AG08395 (cell line): ENCODE measurements at regions not wholly inside any gene's neighbourhood (a gene's known extent, or its start where the extent isn't known, plus 50 kb on each side); places are given as distances from the start of the nearest gene placed in this dataset.
"Not testable (repeated sequence)": the region's sequence is repeated elsewhere in the genome, so short reads cannot be mapped to it uniquely, and the experiment has no call there.

ENCODE experiments used
- DNase-seq: peaks from one replicate; pipeline ENCODE4 v3.0.0; 2012; ENCODE audit warnings: mixed read lengths, low spot score

DNA sequence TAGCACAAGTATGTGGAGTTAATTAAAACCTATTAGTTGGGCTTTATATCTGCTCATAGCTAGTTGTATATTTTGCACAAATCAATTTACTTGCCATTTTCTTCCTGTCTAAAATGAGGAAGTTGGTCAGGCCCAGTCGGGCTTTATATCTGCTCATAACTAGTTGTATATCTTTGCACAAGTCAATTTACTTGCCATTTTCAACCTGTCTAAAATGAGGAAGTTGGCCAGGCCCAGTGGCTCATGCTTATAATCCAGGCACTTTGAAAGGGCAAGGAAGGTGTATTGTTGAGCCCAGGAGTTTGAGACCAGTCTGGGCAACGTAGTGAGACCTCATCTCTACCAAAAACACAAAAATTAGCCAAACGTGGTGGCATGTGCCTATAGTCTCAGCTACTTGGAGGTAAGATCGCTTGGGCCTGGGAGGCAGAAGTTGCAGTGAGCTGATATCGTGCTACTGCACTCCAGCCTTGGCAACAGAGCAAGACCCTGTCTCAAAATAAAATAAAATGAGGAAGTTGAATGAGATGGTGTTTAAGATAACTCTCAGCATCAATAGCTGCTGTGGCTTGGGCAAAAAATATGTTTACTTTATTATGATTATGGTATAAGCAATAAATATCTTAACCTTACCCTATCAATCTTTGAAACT lies 1558.6 kb upstream of the RAG2 start:
- DNase-seq = no peak

DNA sequence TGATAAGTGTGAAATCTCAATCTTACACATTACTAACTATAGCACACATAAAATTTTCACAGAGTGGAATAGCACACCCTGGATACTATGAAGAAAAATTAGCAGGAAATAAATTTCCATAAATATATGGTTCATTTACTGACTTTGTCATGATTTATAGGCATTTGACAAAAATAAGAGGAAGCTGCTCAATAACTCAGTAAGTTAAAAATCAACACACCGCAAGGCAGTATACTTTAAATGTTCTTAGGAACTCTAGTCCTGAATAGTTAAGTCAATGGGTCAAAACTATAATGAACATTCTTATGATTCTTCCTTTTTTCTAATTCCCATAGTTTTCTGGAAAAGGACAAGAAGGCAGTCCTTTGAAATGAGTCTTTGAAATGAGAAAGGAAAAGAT lies 1557.8 kb upstream of the RAG2 start:
- no peak for DNase-seq

DNA sequence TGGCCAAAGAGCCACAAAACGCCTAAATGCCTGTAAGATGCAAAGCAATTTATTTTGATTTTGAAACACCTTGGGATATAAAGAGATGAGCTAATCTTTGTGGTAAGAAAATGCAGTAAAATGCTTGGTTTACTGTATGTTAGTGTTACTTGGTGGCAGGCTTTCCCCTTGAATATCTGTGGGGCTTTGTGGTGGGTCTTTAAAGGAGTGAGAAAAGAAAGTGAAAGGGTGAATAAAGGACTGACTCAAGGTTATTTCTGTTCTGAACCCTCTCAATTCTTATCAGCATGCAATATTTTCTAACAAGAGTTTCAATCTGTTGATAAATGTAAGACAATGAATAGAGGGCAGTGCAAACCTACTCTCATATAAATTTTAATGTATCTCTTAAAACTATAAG lies 1555.9 kb upstream of the RAG2 start:
- DNase-seq = no peak

DNA sequence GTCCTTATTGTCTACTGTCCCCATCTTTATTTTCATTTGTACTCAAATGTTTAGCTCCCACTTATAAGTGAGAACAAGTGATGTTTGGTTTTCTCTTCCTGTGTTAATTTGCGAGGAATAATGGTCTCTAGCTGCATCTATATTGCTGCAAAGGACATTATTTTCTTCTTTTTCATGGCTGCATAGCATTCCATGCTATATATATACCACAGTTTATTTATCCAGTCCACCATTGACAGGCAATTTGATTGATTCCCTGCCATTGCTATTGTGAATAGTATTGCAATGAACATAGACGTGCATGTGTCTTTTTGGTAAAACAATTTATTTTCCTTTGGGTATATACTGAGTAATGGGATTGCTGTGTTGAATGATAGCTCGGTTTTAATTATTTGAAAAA lies 1545.8 kb upstream of the RAG2 start:
- DNase-seq = no peak

DNA sequence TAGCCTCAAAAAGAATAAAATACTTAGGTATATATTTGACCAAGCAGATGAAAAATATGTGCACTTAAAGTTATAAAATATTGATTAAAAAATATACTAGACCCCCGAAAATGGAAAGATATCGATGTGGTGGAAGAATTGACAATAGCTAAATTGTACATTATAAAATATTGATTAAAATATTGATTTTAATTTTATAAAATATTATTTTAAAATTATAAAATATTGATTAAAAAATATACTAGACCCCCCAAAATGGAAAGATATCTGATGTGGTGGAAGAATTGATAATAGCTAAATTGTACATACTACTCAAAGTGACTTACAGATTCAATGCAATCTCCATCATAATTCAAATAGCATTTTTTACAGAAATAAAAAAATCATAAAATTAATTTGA lies 1540.9 kb upstream of the RAG2 start:
- no peak for DNase-seq

DNA sequence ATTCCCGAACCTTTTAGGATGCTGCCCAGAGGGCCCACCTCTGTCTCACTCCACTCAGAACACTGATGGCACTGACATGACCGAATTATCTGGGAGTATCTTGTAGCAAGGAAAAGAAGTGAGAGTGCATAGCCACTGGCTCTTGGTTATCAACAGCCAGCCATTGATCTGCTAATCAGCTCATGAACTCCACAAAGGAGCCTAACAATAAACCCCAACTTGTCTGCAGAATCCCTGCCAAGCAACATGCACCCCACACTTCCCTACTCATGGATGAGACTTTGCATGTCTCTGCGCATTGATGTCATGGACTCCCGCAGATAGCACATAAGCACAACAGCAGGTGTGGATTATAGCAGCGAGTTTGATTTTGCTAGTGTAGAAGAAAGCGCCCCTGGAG lies 1538.9 kb upstream of the RAG2 start:
- DNase-seq = no peak

DNA sequence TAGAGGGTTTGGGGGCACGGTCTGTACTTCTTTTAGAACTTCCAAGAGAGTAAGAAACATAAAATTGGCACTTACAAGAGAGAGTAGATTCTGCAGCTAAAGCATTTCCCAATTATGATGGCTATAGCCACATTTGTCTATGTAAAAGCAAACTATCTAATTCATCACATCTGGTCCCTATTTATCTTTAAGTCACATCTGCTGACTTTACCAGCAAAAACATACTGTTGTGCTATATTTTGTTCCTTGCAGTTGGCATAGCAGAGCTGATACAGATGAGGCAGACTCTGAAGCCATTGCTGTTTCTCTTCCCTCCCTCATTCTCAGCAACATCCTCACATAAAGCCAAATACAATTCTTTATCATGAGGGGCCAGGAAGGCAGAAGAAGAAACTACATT lies 1533.5 kb upstream of the RAG2 start:
- no peak for DNase-seq

DNA sequence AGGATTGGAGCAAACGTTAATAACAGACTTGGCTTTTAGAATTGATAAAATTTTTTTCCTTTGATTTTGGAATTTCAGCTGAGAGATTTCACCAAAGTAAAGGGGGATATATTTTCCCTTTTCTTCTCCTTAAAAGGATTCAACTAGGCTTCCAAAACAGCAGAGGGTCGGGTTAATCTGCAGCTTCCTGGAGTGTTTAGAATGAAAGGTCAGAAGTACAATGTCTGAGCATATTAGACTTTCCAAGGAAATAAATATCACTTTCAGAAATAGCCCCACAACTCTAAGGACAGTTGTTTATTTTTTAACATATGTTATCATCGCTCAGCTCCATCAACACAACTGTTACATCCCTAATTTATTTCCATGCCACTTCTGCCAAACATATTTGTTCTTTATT lies 1532.9 kb upstream of the RAG2 start:
- no peak for DNase-seq

DNA sequence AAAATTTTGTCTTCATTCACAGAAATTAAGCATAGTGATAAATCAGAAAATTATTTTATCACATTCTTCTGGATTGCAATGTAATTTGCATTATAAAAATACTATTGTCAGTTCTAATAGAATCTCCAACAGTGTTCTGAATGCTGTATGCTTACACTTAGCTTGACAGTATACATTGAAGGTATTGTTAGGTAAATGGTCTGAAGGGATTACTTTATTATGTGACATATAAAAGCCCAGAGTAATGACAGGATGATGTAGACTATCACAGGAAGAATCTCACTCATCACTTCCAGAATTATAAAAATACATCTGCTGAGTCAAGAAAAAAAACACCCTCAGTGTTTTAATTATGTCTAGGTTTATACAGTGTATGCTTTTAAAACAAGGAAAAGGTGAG lies 1532.5 kb upstream of the RAG2 start:
- no peak for DNase-seq

DNA sequence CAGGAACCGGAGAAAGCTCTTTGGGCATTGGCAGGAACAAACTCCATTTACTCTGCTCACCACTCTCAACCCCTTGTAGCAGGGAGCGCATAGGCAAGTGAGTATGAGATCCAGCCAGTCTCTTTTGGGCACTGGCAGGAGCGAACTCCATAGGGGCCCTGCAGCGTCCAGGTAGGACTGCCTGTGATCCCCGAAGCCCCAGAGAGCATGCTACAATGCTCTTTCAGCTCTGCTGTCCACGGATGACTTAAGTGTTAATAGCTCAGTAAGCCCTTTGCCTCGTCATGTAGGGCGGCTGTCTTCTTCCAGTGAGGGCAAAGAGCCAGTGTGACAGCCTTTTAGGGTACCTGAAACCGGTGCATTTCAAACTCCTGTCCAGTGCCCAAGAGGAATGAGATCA lies 1525.6 kb upstream of the RAG2 start:
- no peak for DNase-seq

DNA sequence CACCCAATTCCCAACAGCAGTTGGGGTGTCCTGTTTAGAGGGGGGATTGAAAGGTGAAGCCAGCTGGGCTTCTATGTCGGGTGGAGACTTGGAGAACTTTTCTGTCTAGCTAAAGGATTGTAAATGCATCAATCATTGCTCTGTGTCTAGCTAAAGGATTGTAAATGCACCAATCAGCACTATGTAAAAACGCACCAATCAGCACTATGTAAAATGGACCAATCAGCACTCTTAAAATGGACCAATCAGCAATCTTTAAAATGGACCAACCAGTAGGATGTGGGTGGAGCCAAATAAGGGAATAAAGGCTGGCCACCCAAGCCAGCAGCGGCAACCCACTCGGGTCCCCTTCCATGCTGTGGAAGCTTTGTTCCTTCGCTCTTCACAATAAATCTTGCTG lies 1518.6 kb upstream of the RAG2 start:
- not testable (repeated sequence) for DNase-seq

DNA sequence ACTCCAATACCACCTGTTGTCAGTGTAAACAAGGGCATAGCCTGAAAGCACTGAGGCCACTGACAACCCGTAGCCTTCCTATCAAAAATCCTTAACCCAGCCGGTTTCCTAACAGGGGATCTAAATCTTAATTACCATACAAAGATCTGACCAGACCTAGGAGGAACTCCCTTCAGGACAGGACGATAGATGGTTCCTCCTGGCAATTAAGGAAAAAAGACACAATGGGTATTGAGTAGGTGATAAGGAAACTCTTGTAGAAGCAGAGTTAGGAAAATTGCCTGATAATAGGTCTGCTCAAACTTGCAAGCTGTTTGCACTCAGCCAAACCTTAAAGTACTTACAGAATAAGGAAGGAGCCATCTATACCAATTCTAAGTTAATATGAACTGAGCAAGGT lies 1517.3 kb upstream of the RAG2 start:
- not testable (repeated sequence) for DNase-seq

DNA sequence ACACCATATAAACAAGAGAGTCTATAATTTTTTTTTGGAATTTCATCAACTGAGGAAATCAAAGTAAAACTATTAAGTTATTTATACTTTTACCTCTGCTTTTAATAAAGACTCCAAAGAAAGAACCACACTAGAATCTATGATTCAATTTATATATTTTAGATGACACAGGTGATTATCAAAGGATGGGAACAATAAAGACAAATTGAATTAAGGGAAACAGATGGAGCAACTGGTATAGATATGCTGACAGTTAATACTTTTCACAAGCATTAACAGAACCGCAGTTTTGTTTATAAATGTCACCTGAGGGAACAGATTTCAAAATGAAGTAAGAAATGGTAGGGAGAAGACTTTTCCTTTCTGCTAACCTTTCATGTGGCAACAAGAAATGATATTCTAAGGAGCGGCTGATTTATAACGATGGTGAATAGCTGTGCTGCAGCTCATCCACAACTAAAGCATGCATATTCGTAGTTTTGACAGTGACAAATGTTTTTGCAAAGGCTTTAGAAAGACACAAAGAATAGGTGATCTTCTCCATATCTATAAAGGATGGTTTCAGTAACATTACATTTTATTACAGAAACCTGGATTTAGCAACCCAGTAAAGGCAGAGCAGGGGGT lies 1502.9 kb upstream of the RAG2 start:
- no peak for DNase-seq

DNA sequence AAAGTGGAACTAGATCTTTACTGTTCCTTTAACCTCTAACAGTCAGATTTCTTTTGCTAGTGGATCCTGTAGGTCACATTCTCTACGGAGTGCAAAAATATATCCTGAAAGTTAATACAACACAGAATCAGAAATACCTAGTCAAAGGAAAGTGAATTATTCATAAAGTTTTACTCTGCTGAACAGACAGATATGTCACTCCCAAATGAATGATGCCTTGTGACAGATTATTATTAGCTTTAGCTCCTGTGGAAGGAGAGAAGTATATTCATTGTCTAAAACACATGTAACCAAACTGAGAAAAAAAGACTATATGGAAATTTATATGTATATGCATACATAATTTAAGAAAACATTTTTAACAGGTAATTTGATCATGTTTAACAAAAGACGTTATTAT lies 1497.2 kb upstream of the RAG2 start:
- DNase-seq = no peak

DNA sequence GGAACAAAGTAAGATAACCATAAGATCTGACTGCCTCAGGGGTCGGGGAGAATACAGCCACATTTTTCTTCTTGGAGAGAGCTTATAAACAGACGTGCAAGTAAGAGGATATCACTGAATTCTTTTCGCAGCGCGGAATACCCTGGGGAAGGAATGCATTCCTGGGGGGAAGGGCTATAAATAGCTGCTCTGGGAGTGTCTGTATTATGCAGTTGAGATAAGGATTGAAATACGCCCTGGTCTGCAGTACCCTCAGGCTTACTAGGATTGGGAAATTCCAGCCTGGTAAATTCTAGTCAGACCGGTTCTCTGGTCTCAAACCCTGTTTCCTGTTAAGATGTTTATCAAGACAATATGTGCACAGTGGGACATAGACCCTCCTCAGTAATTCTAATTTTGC lies 1491.7 kb upstream of the RAG2 start:
- no peak for DNase-seq

DNA sequence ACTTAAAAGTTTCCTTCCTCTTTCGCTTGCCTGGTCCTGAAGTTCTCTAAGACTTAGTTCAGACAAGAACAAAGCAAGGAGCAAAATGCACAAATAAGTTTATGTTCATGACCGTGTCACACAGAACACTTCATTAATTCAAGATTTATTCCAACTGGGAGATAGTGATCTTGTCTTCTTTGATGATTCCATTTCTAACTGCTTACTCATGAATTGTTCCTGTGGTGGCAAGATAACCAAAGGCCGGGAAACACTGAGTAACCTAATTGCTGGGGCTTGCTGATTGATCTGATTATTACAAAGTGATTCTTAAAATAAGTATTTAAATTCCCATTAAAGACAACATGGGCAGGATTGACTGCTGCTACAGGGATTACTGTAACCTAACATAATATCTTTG lies 1462.9 kb upstream of the RAG2 start:
- DNase-seq = no peak

DNA sequence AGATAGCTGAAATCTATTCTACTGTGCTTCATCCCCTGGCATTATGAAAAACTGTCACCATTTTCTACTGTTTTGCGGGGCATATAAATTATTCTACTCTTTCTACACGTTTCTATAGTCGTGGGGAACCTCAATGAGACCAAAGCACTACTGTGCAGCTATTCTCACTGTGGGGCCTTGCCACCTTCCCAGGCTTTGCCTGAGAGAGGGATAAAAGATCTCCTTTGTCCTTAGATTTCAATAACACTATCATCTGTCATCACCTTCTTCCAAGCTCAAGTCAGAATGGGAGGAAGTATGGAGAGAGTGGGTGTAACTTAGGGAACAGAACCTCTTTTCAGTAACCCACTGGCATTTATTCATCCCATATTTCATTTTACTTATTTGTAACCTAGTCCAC lies 1462.1 kb upstream of the RAG2 start:
- DNase-seq = no peak

DNA sequence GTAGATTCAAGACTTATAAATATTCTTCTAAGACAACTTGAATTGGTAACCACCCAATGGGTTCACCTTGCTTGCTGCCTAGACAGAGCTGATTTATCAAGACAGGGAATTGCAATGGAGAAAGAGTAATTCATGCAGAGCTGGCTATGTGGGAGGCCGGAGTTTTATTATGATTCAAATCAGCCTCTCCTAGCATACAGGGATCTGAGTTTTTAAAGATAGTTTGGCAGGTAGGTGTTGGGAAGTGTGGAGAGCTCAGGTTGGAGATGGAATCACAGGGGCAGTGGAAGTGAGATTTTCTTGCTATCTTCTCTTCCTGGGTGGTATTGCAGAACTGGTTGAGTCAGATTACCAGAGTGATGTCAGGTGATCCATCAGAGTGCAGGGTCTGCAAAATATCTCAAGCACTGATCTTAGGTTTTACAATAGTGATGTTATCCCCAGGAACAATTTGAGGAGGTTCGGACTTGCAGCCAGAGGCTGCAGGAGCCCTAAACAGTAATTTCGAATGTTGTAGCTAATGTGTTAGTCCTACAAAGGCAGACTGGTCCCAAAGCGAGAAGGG lies 1448.6 kb upstream of the RAG2 start:
- no peak for DNase-seq

DNA sequence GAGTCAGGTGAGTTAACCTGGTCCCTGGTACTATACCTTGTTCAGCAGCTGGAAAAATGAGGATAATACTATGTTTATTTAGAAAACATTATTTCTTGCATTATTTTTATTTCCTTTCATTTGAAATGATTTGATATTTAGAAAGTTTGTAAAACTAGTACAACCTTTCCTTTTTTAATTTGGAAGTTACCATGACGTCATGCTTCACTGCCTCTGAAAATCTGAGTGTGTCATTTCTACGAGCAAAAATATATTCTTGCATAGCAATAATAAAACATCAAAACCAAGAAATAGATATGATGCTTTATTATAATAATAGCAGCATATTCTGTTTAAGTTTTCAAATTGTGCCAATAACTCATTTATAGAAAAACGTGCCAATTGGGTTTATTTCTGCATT lies 1445.0 kb upstream of the RAG2 start:
- no peak for DNase-seq

DNA sequence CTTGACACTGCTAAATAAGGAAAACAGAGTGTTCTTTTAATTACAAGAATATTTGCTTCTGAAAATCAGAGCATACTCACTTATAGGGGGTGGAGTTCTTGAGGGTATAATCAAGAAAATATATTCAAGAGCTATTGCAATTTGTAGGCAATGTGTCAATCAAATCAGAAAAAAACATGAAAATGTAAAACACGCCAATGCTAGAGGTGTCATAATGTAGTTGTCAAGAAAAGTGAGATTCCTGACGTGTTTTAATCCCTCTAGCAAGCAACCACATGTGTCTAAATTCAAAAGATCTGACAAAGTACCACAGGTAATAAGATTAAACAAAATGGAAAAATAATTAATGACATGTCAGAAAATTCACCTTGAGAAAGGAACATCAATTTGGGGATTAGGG lies 1440.7 kb upstream of the RAG2 start:
- DNase-seq = no peak

DNA sequence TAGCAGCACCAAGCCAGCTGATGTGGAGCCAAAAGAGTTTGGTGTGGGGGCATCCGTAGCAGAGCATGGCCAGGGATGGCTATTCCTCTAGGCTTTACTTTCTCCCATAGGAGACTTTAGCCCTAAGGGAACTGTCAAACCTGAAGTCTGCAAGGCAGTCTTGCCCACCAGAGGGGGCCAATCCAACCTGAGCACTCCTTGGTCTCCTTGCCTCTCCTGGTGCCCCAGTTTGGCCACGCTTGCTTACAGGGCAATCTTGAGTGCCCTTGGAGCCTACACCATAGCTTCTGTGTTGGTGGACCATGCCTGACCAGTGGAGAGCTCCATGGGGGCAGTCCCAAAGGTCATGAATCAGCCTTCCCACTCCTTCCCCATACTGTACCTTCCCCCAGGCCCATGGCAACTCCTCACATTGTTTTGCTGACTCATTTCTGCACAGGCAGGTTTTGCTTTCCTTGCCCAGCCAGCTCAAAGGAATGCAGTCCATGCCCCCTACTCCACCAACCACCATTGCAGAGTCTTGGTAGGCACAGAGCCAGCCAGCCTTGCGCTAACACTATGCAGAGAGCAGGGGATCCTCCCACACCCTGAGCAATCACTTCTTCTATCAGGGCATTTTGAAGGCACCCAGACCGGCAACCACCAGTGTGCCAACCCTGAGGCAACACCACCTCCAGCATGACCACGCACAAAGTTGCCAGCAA lies 1421.2 kb upstream of the RAG2 start:
- no peak for DNase-seq

DNA sequence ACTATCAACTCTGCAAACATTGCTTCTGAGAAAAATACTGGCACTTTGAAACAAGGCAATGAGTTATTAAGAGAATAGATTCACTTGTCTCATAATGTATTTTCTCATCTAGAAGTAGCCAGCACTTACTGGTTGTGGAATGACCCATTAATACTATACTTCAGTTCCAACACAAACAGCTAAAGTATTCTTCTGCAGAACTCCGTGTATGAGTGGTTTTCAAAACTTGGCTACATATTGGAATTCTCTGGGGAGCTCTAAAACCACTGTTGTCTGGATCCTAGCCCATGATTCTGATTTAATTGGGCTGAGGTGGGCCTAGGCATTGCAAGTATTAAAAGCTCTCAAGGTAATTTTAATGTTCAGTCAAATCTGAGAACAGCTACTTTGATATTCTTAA lies 1416.4 kb upstream of the RAG2 start:
- DNase-seq = no peak

DNA sequence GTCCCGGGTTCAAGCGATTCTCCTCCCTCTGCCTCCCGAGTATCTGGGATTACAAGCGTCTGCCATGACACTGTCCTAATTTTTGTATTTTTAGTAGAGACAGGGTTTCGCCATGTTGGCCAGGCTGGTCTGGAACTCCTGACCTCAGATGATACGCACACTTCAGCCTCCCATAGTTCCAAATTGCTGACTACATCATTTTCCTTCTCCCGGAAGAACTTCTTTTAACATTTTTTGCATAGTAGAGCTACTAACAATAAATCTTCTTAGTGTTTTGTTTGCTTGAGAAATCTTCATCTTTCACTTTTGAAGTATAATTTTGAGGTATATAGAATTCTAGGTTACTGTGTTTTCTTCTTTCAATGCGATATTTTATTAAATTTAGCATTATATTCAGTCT lies 1415.1 kb upstream of the RAG2 start:
- no peak for DNase-seq
